ENCODE measurements at regions not wholly inside any gene's neighbourhood (a gene's known extent, or its start where the extent isn't known, plus 50 kb on each side); places are given as distances from the start of the nearest gene placed in this dataset.

- Histone ChIP-seq H3K4me1 (ENCODE audit: control insufficient read depth, insufficient read depth, low read length) (no peaks in the 10 kb centered on the region), H3K27ac (ENCODE audit: low read length) (no peak overlapping the region), H3K4me3 (ENCODE audit: low read depth in 2 of 2, low read length in 2 of 2) (no peak overlapping the region), H3K36me3 (ENCODE audit: control insufficient read depth, insufficient read depth, low read length) (no peaks in the 10 kb centered on the region), H3K27me3 (ENCODE audit: control insufficient read depth, insufficient read depth, low read length) (no peaks in the 10 kb centered on the region), H3K9me3 (ENCODE audit: control insufficient read depth, insufficient read depth, low read depth, low read length) (no peaks in the 10 kb centered on the region)
- POLR2A ChIA-PET, result no interaction called here
- ATAC-seq, result no peak
- TF ChIP-seq TCF7L2 (IDR thresholded peaks at IDR 0.05; ENCODE audit: low read depth, low read length), result no peak
- TF ChIP-seq, protein P1, sequence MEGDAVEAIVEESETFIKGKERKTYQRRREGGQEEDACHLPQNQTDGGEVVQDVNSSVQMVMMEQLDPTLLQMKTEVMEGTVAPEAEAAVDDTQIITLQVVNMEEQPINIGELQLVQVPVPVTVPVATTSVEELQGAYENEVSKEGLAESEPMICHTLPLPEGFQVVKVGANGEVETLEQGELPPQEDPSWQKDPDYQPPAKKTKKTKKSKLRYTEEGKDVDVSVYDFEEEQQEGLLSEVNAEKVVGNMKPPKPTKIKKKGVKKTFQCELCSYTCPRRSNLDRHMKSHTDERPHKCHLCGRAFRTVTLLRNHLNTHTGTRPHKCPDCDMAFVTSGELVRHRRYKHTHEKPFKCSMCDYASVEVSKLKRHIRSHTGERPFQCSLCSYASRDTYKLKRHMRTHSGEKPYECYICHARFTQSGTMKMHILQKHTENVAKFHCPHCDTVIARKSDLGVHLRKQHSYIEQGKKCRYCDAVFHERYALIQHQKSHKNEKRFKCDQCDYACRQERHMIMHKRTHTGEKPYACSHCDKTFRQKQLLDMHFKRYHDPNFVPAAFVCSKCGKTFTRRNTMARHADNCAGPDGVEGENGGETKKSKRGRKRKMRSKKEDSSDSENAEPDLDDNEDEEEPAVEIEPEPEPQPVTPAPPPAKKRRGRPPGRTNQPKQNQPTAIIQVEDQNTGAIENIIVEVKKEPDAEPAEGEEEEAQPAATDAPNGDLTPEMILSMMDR (IDR thresholded peaks at IDR 0.05), result no peak
- no peak for TF ChIP-seq REST (IDR thresholded peaks at IDR 0.05; ENCODE audit: insufficient read depth in 1 of 2, low read depth in 2 of 2, low read length in 1 of 2)
- no peak for TF ChIP-seq SIN3A (IDR thresholded peaks at IDR 0.05; ENCODE audit: borderline replicate concordance, insufficient read depth, low read depth, low read length)
- TF ChIP-seq POLR2AphosphoS5 (IDR thresholded peaks at IDR 0.05; ENCODE audit: low read depth, low read length), result no peak
- DNase-seq (ENCODE audit: low read depth, low spot score), result no peak
- CTCF ChIA-PET, result no interaction called here
- no TSS peak for BruUV-seq (replicated peaks)
- in situ Hi-C loops (cut with HindIII; ENCODE audit: low pct_unique_long_range_greater_than_20kb, low sequenced_read_pairs) (no loop called here), intact Hi-C loops (cut with micrococcal nuclease; ENCODE audit: unreplicated experiment) (no loop called here)
Observed at GRCh38 chr14:87387806-87388205, 605.2 kb downstream of the GALC start.

GRCh38 chr14:87386524-87386923 is 606.5 kb downstream of the GALC start:
- no peaks in the 10 kb centered on the region for H3K27me3 ChIP-seq (ENCODE audit: control insufficient read depth, insufficient read depth, low read length)
- no peak for ATAC-seq
- no peaks in the 10 kb centered on the region for H3K4me1 ChIP-seq (ENCODE audit: control insufficient read depth, insufficient read depth, low read length)
- intact Hi-C loops (cut with micrococcal nuclease; ENCODE audit: unreplicated experiment) (no loop called here), in situ Hi-C loops (cut with HindIII; ENCODE audit: low pct_unique_long_range_greater_than_20kb, low sequenced_read_pairs) (no loop called here)
- POLR2A ChIA-PET, result no interaction called here
- TF ChIP-seq SIN3A (IDR thresholded peaks at IDR 0.05; ENCODE audit: borderline replicate concordance, insufficient read depth, low read depth, low read length), result no peak
- TF ChIP-seq REST (IDR thresholded peaks at IDR 0.05; ENCODE audit: insufficient read depth in 1 of 2, low read depth in 2 of 2, low read length in 1 of 2), result no peak
- no peaks in the 10 kb centered on the region for H3K9me3 ChIP-seq (ENCODE audit: control insufficient read depth, insufficient read depth, low read depth, low read length)
- H3K4me3 ChIP-seq (ENCODE audit: low read depth in 2 of 2, low read length in 2 of 2), result no peak overlapping the region
- no peak overlapping the region for H3K27ac ChIP-seq (ENCODE audit: low read length)
- no TSS peak for BruUV-seq (replicated peaks)
- CTCF ChIA-PET, result no interaction called here
- DNase-seq (ENCODE audit: low read depth, low spot score), result no peak
- no peaks in the 10 kb centered on the region for H3K36me3 ChIP-seq (ENCODE audit: control insufficient read depth, insufficient read depth, low read length)

Measured in Panc1 (cell line).